HAP-1 (cell line): ENCODE measurements at regions not wholly inside any gene's neighbourhood (a gene's known extent, or its start where the extent isn't known, plus 50 kb on each side); places are given as distances from the start of the nearest gene placed in this dataset.

Experiments
- DNase-seq, 2 experiments: peaks; one replicate each; pipeline ENCODE4 v3.0.0-alpha.2; 2016 to 2020; ENCODE audit warnings: low spot score in 2 of 2
- H3K27me3 ChIP-seq: fragments of 250-450 bp; sonication (Bioruptor Pico); 2 replicates; pipeline ENCODE4 v1.5.1; 2020; ENCODE audit warnings: low read depth, mild to moderate bottlenecking, moderate library complexity
- H3K36me3 ChIP-seq: fragments of 250-450 bp; sonication (Bioruptor Pico); replicated peaks from 2 replicates; pipeline ENCODE4 v1.5.1; 2020; ENCODE audit warnings: mild to moderate bottlenecking
- H3K4me1 ChIP-seq: fragments of 250-450 bp; sonication (Bioruptor Pico); 2 replicates; pipeline ENCODE4 v1.5.1; 2020; ENCODE audit warnings: mild to moderate bottlenecking
- H3K4me3 ChIP-seq: fragments of 250-450 bp; sonication (Bioruptor Pico); 2 replicates; pipeline ENCODE4 v1.5.1; 2020; ENCODE audit warnings: mild to moderate bottlenecking, moderate library complexity
- H3K9me3 ChIP-seq: fragments of 250-450 bp; sonication (Bioruptor Pico); 2 replicates; pipeline ENCODE4 v1.5.1; 2020; ENCODE audit warnings: mild to moderate bottlenecking, moderate library complexity
- in situ Hi-C: fragments of 300-500 bp; cut with MboI; formaldehyde crosslinking; loops from 3 replicates; pipeline ENCODE4 v1.14.3; 2020; ENCODE audit warnings: low sequenced_read_pairs, inconsistent platforms, mixed read lengths

DNA sequence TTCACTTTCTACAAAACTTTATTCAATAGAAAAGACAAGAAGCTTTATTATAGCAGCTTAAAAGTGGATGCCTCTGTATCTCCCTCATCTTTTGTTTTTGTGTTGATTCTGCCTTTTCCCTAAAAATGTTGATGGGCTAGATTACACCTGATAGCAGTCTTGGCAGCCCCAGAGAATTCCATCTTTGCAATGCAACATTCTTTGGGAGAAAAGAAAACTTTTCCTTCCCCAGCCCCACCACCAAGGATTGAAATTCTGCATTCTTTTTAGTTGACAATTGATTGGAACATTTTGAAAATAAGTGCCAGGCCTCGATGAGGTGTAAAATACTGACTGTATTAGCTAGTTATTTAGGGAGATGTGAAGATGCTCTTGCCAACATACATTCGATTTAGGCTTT, 306.8 kb upstream of the G2E3 start:
- Histone ChIP-seq H3K4me3 (no peak overlapping the region), H3K9me3 (no peaks in the 10 kb centered on the region), H3K27me3 (no peaks in the 10 kb centered on the region), H3K4me1 (no peaks in the 10 kb centered on the region), H3K36me3 (no peaks in the 10 kb centered on the region)
- DNase-seq = no peak
- in situ Hi-C loops = no loop called here

DNA sequence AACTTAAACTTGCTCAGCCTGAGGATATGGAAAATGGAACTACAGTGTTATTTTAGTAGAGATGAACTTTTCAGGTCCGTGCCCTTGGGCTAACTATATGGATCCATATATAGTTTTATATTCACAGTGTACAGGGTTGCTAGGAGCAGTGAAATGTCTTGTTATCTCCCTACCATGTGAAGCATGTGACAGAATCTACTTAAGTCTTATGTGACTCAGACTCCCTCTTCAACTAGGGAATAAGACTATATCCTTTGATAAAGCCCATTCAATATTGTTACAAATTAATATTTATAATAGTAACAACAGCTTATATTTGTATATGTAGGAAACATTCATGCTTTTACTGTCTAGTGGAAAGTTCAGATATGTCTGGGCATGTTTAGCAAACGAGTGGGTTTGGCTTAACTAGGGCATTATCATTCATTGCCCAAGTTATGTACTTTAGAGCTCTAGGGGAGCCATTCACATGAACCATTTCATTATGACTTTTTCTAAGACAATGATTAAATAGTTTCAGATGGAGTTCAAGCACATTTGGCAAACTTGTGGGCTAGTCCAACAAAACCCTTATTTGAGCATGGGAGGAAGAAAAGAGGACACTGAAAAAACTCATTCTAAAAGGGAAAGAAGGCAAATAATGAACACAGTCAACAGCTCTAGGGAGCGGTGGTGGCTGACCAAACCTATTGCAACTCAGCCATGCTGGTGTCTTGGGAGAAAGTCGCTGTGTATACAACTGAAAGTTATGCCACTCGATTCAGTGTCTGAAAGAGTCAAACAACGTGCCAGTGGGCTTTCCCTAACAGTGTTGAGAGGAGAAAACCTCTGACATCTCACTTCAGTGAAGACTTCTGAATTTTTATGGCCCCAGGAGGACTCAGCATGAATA, 305.9 kb upstream of the G2E3 start:
- no peak overlapping the region for H3K4me3 ChIP-seq
- no peaks in the 10 kb centered on the region for H3K4me1 ChIP-seq
- no peaks in the 10 kb centered on the region for H3K27me3 ChIP-seq
- in situ Hi-C loops = no loop called here
- H3K9me3 ChIP-seq = no peaks in the 10 kb centered on the region
- no peak for DNase-seq
- no peaks in the 10 kb centered on the region for H3K36me3 ChIP-seq

DNA sequence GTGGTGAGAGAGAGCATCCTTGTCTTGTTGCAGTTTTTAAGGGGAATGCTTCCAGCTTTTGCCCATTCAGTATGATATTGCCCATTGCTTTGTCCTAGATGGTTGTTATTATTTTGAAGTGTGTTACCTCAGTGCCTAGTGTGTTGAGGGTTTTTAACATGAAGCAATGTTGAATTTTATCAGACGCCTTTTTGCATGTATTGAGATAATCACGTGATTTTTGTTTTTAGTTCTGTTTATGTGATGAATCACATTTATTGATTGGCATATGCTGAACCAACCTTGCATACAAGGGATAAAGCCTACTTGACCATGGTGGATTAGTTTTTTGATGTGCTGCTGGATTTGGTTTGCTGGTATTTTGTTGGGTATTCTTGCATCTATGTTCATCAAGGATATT, 302.3 kb upstream of the G2E3 start:
- no peaks in the 10 kb centered on the region for H3K27me3 ChIP-seq
- H3K36me3 ChIP-seq = no peaks in the 10 kb centered on the region
- no peaks in the 10 kb centered on the region for H3K9me3 ChIP-seq
- H3K4me1 ChIP-seq = no peaks in the 10 kb centered on the region
- in situ Hi-C loops = no loop called here
- DNase-seq = no peak
- no peak overlapping the region for H3K4me3 ChIP-seq

DNA sequence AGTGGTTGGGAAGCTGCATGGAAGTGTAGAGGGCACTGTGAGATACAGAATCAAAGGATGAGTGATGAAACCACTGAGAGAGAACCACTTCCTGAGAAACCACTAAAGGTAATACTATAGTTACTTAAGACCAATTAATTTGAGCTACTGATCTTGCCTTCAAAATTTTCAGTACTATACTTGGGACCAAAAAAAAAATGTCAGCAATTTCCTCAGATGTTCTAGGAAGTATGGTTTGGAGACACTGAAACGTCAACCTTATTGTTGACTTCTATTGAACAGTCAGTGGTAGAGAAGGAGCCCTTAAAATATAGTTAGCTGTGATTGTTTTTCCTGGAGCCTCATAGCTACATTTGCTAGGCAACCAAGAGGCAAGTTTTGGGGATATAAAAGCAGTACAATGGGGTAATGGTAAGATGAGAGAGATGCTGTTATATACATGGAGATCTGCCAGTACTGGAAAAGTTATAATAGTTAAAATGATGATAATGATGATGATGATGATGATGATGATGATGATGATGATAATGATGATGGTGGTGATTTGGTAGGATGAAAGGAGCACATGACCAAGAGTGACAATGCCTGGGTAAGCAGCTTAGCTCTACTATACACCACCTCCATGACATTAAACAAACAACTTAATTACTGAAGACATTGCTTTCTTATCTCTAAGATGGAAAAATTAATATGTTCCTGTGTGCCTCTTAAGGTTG, 300.9 kb upstream of the G2E3 start:
- Histone ChIP-seq H3K4me3 (no peak overlapping the region), H3K4me1 (no peaks in the 10 kb centered on the region), H3K27me3 (peaks cover 4% of the 10 kb centered on the region), H3K9me3 (no peaks in the 10 kb centered on the region), H3K36me3 (no peaks in the 10 kb centered on the region)
- DNase-seq = no peak
- in situ Hi-C loops = no loop called here

DNA sequence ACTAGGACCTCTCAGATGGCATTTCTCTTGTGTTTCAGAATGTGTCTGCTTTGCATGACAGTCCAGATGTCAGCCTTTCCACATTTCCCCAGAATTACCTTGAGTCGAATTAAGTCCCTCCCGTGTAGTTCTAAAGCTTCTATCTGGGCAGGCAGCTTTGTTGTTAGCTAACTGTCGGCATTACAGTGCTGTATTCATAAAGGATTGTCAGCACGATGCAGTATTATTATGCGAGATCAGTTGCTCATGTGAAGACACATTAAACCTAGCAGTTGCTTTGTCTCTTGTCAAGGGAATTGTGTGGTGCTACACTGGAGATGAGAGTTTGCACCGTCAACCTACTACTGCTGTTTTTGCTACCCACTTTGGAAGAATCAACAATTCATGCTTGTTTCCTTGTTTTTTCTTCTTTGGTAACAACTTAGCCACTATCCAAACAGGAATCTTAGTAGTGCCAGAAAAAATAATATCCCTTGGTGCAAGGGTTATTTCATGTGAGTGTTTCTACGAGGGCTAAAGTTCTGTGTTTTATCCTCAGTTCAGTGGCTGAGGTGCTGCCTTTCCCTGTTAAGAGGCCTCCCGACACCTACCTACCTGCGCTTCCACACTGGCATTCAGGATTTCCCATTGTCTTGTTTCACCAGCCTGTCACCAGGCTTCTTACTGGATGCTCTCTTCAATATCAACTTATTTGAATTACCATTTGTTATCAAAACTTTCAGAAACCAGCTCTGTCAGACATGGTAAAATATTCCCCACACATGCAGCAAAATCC, 297.9 kb upstream of the G2E3 start:
- Histone ChIP-seq H3K9me3 (no peaks in the 10 kb centered on the region), H3K4me1 (no peaks in the 10 kb centered on the region), H3K4me3 (no peak overlapping the region), H3K36me3 (no peaks in the 10 kb centered on the region), H3K27me3 (peaks cover 4% of the 10 kb centered on the region)
- in situ Hi-C loops = no loop called here
- DNase-seq = peak; percentile 17 to 29

DNA sequence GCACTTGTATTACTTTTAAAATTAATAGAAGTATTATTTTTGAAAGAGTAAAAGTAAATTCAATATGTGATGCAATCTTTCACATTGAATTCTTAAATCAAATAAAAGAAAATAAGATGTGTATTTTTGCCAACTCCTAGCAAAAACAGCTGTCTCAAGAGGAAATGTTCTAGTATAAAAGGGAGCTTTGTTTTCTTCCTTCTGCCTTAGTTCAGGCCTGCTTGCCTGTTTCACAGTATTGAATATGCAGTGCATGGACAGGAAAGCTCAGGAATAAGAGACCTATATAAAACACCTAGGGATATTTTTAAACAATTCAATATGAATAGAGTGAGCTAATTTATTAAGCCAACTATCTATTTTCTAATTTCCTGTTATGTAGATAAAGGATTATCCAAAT, 294.8 kb upstream of the G2E3 start:
- in situ Hi-C loops = no loop called here
- Histone ChIP-seq H3K4me1 (no peaks in the 10 kb centered on the region), H3K9me3 (no peaks in the 10 kb centered on the region), H3K36me3 (no peaks in the 10 kb centered on the region), H3K4me3 (no peak overlapping the region), H3K27me3 (peaks cover 4% of the 10 kb centered on the region)
- no peak for DNase-seq

DNA sequence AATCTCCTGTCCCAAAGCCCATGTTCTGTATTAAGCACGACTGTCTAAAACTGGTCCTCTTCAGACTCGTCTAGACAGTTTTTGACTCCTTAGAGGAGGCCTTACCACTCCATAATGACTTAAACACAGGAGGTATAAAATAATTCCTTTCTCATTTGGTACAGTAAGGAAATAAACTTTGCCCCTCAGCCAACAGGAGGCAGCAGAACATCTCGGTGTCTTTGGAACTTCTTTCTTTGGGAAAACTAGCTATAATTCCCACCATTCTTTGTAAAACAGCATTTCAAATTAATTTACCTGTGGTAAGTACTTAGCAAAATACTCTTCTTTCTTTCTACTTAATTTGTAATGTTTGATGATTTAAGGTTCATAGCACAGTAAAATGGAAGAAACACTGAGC, 292.7 kb upstream of the G2E3 start:
- Histone ChIP-seq H3K4me3 (no peak overlapping the region), H3K9me3 (no peaks in the 10 kb centered on the region), H3K27me3 (peaks cover 4% of the 10 kb centered on the region), H3K36me3 (no peaks in the 10 kb centered on the region), H3K4me1 (no peaks in the 10 kb centered on the region)
- no peak for DNase-seq
- in situ Hi-C loops = no loop called here

DNA sequence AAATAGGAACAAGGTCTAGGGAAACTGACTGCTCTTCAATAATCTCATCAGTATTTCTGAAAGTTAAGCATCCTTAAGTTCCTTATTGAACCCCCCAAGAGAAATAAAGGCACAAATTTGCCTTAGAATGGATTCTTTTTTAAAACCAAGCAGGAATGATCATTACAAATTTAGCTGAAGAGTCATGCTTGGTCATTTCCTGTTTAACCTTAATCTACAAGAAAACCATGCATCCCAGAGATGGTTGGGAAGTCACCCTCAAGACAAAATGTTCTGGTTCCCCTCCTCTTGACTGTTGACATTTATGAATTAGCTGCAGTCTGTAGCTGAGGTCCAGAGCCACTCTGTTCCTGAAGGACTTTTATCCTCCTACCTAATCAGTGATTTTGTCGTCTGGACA, 291.8 kb upstream of the G2E3 start:
- no peaks in the 10 kb centered on the region for H3K36me3 ChIP-seq
- no peak for DNase-seq
- H3K4me3 ChIP-seq = no peak overlapping the region
- H3K4me1 ChIP-seq = no peaks in the 10 kb centered on the region
- in situ Hi-C loops = no loop called here
- H3K9me3 ChIP-seq = no peaks in the 10 kb centered on the region
- H3K27me3 ChIP-seq = no peaks in the 10 kb centered on the region; the same call in none of the 2 replicates

DNA sequence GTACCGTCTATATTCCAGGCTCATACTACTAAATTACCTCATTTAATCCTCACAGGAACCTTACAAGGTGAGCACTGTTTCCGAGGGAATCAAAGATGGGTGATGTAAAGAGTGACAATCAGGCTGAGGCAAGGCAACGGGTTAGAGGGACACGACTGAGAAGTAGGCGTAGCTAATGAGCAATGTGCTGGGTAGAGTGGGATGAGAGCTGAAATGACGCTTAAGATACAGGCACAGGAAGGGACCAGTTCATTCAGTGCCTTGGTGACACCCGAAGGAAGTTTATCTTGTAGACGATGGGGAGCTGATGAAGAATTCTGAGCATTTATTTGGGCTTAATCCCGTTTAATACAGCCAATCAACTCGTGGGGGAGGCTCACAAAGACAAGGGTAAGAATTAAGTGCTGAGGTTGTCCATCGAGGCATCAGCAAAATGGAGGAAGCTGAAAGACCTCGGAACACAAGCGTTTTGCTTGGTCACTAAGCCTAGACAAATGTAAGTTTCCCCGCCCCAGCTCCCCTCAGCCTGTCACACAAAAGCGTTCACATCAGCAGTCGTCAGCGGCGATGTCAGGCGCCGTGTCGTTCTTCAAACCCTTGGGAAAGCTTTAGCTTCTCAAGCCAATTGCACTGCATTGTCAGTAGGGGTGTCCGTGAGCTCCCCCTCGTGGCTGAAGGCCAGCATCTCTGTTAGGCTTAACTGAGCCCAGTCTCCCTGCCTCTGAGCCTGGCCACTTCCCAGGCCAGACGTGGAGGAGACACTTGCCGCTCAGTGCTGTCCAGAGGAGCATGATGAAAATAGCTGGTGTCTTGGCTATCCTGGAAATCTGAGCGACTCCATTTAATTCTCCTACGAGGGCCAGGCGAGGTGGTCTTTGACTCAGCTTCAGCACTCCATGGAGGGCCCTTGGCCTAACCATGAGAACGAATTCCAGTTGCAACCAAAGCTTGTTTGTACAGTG, 288.5 kb upstream of the G2E3 start:
- in situ Hi-C loops = no loop called here
- no peaks in the 10 kb centered on the region for H3K4me1 ChIP-seq
- DNase-seq = peak; percentile 80 to 90
- peaks cover 13% of the 10 kb centered on the region; the same call in 1 of the 2 replicates for H3K27me3 ChIP-seq
- H3K9me3 ChIP-seq = no peaks in the 10 kb centered on the region
- no peaks in the 10 kb centered on the region for H3K36me3 ChIP-seq
- H3K4me3 ChIP-seq = no peak overlapping the region

DNA sequence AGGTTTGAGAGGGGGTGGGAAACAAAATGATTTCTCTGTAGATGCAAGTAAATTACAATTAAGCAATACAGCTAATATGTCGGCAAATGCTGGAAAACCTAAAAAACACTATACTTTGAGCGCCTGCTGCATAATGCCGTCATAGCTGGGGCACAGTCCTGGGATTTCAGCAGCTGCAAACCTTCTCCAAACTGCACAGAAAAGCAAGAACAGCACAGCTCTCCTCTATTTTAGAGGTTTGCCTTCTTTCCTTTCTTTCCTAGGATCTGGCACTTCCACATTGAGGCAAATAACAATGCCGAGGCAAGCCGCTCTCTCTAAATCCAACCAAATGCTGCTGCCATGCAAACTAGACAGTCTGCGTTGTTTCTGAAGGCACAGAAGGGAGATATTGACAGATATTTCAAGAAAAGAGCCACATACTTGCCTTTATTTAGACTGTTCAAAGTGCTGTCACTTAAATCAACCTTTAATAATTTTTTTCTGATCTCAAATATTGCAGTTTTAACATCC, 287.1 kb upstream of the G2E3 start:
- Histone ChIP-seq H3K27me3 (peaks cover 13% of the 10 kb centered on the region; the same call in 1 of the 2 replicates), H3K9me3 (no peaks in the 10 kb centered on the region), H3K4me3 (no peak overlapping the region), H3K4me1 (no peaks in the 10 kb centered on the region), H3K36me3 (no peaks in the 10 kb centered on the region)
- no peak for DNase-seq
- in situ Hi-C loops = no loop called here

DNA sequence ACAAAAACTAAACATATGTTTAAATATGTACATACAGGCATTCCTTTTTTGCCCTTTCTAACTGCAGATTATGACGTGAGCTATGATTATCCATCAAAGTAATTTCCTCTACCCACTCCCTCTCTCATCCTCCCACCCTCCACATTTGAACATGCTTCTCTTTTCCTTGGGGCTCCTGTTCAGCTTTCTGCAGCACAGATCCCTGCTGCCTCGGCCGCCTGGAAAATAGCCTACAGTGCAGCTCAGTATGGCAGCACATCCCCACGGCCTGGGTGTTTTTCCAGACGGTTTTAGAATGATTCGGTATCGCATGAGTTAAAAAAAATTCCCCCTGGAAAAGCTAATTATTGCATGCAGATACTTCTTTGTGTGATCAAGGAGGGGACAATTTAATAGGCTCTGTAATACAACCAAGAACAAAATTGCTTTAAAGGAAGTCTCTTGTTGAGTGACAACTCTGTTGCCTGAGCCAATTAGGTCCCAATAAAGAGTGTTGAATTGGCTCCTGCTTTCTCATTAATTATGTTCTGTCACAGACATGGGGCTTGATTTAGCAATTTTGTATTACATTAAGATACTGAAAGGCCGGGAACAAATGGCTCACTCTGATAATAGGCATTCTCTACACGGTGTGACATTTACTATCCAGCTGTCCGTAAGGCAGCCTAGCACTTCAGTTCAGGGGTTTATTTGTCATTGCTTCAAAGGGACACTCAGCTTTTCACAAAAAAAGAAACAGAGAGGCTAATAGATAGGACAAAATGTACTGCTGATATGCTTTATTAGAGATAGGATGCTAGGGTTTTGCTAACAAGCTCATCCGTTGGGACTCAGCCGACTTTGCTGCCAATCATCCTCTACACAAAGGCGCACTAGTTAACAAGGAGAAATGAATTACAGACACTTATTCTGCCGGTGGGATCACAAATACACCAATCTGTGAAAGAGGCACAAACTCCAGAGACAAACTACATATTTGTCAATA, 285.8 kb upstream of the G2E3 start:
- peaks cover 13% of the 10 kb centered on the region; the same call in 1 of the 2 replicates for H3K27me3 ChIP-seq
- no peak overlapping the region for H3K4me3 ChIP-seq
- H3K4me1 ChIP-seq = no peaks in the 10 kb centered on the region
- H3K9me3 ChIP-seq = no peaks in the 10 kb centered on the region
- no peaks in the 10 kb centered on the region for H3K36me3 ChIP-seq
- in situ Hi-C loops = no loop called here
- DNase-seq = no peak

DNA sequence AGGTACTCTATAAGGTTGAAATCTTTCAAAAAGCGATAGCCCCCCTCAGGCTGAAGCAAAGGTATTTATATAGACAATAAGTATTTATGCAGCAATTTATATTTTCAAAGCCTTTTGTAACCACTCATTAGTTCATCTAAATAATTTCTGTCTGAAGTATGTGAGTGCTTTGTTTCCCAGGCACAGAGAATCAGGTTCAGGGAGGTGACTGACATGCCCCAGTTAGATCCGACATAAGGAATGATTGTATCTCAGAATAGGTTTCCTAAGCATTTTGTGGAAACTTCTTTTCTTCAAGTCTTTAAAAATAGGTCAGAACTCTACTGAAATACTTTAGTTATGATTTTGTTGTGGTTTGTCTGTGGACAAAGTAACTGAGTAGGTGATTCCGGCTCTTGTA, 283.4 kb upstream of the G2E3 start:
- in situ Hi-C loops = no loop called here
- Histone ChIP-seq H3K9me3 (no peaks in the 10 kb centered on the region), H3K4me3 (no peak overlapping the region), H3K36me3 (no peaks in the 10 kb centered on the region), H3K27me3 (peaks cover 13% of the 10 kb centered on the region; the same call in 1 of the 2 replicates), H3K4me1 (no peaks in the 10 kb centered on the region)
- DNase-seq = no peak
